ENCODE measurements at regions not wholly inside any gene's neighbourhood (a gene's known extent, or its start where the extent isn't known, plus 50 kb on each side); places are given as distances from the start of the nearest gene placed in this dataset.

DNA sequence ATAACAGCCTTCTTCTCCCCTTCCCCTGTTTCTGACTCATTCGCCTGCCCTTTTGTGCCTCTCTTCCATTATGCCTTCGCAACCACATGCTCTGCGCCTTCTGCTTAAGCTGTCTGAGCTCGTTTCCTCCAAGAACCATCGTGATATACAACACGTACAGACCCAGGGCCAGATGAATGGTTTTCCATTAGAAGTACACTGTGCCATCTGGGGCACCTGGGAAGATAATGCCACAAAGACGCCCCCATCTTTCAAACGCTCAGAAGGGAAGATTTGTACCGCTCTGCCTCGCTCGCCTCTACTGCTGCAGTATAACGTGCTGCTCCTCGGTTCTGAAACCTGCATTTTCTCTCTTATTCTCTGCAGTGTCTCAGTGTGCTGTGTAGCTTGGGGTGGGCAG is 470.9 kb upstream of the STXBP6 start:
- DNase-seq (ENCODE audit: low read depth, low spot score) (no peak), FAIRE-seq (no peak)
- H3K36me3 ChIP-seq (ENCODE audit: control insufficient read depth in 2 of 2, extremely low read depth in 1 of 2, insufficient read depth in 2 of 2, low read length in 2 of 2) = no peaks in the 10 kb centered on the region
- intact Hi-C loops (cut with micrococcal nuclease) (no loop called here), dilution Hi-C loops (cut with MboI; ENCODE audit: extremely low pct_ligation_motif_present, low sequenced_read_pairs) (no loop called here)
- no peaks in the 10 kb centered on the region for H3K79me2 ChIP-seq (ENCODE audit: control insufficient read depth, insufficient read depth, low read length)
- no peak overlapping the region for H3K27ac ChIP-seq (ENCODE audit: insufficient read depth, low read depth, low read length)
- no peaks in the 10 kb centered on the region for H3K9me1 ChIP-seq (replicated peaks; ENCODE audit: control insufficient read depth, extremely low read depth, insufficient read depth, low read length)
- H3K9ac ChIP-seq (replicated peaks; ENCODE audit: extremely low read depth, insufficient read depth, low read length) = no peak overlapping the region
- H3K4me1 ChIP-seq (ENCODE audit: control insufficient read depth, extremely low read depth, insufficient read depth, low read length) = no peaks in the 10 kb centered on the region
- no TSS peak for BruUV-seq (replicated peaks)
- H2AFZ ChIP-seq (ENCODE audit: low read depth, low read length) = no peak overlapping the region
- peaks cover 2% of the 10 kb centered on the region for H3K9me3 ChIP-seq (replicated peaks; ENCODE audit: control insufficient read depth, insufficient read depth, low read length)
- TF ChIP-seq POLR2A (IDR thresholded peaks at IDR 0.05; ENCODE audit: low read depth, low read length) (no peak), JUN (IDR thresholded peaks at IDR 0.05; ENCODE audit: borderline replicate concordance, insufficient read depth, insufficient read length, low read depth) (no peak), POLR2AphosphoS5 (IDR thresholded peaks at IDR 0.05; ENCODE audit: insufficient read depth, low read depth, low read length) (no peak), MYC (IDR thresholded peaks at IDR 0.05; ENCODE audit: low read depth, low read length) (no peak), GATA2 (IDR thresholded peaks at IDR 0.05; ENCODE audit: insufficient read depth, insufficient read length, low read depth, low read length) (no peak), FOS (IDR thresholded peaks at IDR 0.05; ENCODE audit: borderline replicate concordance, insufficient read depth, low read length) (no peak), EZH2 (IDR thresholded peaks at IDR 0.05; ENCODE audit: borderline replicate concordance, low read depth, low read length, severe bottlenecking) (no peak)
- TF ChIP-seq, protein P1, sequence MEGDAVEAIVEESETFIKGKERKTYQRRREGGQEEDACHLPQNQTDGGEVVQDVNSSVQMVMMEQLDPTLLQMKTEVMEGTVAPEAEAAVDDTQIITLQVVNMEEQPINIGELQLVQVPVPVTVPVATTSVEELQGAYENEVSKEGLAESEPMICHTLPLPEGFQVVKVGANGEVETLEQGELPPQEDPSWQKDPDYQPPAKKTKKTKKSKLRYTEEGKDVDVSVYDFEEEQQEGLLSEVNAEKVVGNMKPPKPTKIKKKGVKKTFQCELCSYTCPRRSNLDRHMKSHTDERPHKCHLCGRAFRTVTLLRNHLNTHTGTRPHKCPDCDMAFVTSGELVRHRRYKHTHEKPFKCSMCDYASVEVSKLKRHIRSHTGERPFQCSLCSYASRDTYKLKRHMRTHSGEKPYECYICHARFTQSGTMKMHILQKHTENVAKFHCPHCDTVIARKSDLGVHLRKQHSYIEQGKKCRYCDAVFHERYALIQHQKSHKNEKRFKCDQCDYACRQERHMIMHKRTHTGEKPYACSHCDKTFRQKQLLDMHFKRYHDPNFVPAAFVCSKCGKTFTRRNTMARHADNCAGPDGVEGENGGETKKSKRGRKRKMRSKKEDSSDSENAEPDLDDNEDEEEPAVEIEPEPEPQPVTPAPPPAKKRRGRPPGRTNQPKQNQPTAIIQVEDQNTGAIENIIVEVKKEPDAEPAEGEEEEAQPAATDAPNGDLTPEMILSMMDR (IDR thresholded peaks at IDR 0.05; ENCODE audit: extremely low read depth in 1 of 2, insufficient read depth in 1 of 2, low read depth in 1 of 2, low read length in 2 of 2) = no peak
- TF ChIP-seq, protein P2, sequence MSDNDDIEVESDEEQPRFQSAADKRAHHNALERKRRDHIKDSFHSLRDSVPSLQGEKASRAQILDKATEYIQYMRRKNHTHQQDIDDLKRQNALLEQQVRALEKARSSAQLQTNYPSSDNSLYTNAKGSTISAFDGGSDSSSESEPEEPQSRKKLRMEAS (IDR thresholded peaks at IDR 0.05; ENCODE audit: insufficient read depth, insufficient read length) = no peak
- H3K4me2 ChIP-seq (ENCODE audit: insufficient read depth, low read length) = no peak overlapping the region
- H4K20me1 ChIP-seq (replicated peaks; ENCODE audit: control insufficient read depth, extremely low read depth, insufficient read depth, low read length) = no peaks in the 10 kb centered on the region
- CTCF ChIA-PET = no interaction called here
- no peaks in the 10 kb centered on the region for H3K27me3 ChIP-seq (ENCODE audit: control insufficient read depth in 2 of 2, insufficient read depth in 2 of 2, low read length in 2 of 2)
- POLR2A ChIA-PET = no interaction called here
- H3K4me3 ChIP-seq (replicated peaks in 1 of 3; ENCODE audit: insufficient read depth in 1 of 3, low read depth in 1 of 3, low read length in 3 of 3) = no peak overlapping the region
